ENCODE measurements at regions not wholly inside any gene's neighbourhood (a gene's known extent, or its start where the extent isn't known, plus 50 kb on each side); places are given as distances from the start of the nearest gene placed in this dataset.

DNA sequence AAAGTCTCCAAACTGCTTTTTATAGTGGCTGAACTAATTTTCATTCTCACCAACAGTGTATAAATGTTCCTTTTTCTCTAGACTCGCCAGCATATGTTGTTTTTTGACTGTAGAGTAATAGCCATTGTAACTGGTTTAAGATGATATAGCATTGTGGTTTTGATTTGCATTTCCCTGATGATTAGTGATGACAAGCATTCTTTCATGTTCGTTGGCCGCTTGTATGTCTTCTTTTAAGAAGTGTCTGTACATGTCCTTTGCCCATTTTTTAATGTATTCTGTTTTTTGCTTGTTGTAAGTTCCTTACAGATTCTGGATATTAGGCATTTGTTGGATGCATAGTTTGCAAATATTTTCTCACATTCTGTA lies 404.9 kb downstream of the FLRT2 start:
- intact Hi-C loops (cut with DNase I): no loop called here
- Histone ChIP-seq H3K36me3 (replicated peaks in 1 of 2) (no peaks in the 10 kb centered on the region), H3K27me3 (no peaks in the 10 kb centered on the region), H3K27ac (peak overlapping the region in 2 of 5 donors; percentile 23 to 47), H3K9me3 (replicated peaks in 1 of 3) (peaks cover 0 to 5% (median 0%) of the 10 kb centered on the region in 3 donors), H3K4me1 (replicated peaks in 1 of 2) (no peaks in the 10 kb centered on the region), H3K4me3 (peak overlapping the region in 2 of 4 donors; percentile 16 to 56)
- no peak for DNase-seq
- TF ChIP-seq, protein P1, sequence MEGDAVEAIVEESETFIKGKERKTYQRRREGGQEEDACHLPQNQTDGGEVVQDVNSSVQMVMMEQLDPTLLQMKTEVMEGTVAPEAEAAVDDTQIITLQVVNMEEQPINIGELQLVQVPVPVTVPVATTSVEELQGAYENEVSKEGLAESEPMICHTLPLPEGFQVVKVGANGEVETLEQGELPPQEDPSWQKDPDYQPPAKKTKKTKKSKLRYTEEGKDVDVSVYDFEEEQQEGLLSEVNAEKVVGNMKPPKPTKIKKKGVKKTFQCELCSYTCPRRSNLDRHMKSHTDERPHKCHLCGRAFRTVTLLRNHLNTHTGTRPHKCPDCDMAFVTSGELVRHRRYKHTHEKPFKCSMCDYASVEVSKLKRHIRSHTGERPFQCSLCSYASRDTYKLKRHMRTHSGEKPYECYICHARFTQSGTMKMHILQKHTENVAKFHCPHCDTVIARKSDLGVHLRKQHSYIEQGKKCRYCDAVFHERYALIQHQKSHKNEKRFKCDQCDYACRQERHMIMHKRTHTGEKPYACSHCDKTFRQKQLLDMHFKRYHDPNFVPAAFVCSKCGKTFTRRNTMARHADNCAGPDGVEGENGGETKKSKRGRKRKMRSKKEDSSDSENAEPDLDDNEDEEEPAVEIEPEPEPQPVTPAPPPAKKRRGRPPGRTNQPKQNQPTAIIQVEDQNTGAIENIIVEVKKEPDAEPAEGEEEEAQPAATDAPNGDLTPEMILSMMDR (IDR thresholded peaks at IDR 0.05): no peak
- TF ChIP-seq POLR2A (IDR thresholded peaks at IDR 0.05): no peak
- 45 to 56% (median 52%) methylated on average over 3 of the region's 3 CpGs for WGBS, 4 donors

DNA sequence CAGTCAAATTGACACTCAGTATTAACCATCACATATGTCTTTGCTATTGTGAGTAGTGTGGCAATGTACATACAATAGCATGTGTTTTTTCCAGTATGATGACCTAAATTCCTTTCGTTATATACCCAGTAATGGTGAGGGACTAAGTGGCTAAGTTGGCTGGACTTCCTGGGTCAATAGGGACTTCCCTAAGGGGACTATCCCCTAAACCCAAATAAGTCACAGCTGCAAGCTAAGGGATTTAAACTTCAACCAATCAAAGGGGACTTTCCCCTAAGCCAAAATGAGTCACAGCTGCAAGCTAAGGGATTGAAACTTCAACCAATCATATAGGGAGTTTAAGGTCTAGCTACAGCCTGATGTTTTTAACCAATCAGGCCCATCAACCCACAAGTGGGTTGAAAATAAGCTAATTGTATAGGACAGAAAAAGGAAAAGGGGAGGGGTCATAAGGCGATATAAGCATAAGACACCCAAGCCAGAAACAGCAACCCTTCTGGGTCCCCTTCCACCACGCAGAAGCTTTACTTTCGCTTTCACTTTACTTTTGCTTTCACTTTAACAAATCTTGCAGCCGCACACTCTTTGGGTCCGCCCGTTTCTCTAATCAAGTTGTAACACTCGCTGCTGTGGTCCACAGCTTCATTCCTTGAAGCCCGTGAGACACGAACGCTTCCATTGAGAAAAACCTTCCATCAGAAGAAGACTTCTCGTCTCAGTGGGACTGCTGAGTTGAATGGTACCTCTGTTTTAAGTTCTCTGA lies 404.4 kb downstream of the FLRT2 start:
- intact Hi-C loops (cut with DNase I): no loop called here
- peak overlapping the region in 2 of 4 donors; percentile 16 to 56 for H3K4me3 ChIP-seq
- 65 to 73% (median 70%) methylated on average over 12 of the region's 12 CpGs for WGBS, 4 donors
- H3K27me3 ChIP-seq: no peaks in the 10 kb centered on the region
- H3K36me3 ChIP-seq (replicated peaks in 1 of 2): no peaks in the 10 kb centered on the region
- no peak for TF ChIP-seq POLR2A (IDR thresholded peaks at IDR 0.05)
- TF ChIP-seq, protein P1 (IDR thresholded peaks at IDR 0.05): no peak
- H3K27ac ChIP-seq: peak overlapping the region in 3 of 5 donors; percentile 21 to 47 (median 23)
- peaks cover 0 to 5% (median 0%) of the 10 kb centered on the region in 3 donors for H3K9me3 ChIP-seq (replicated peaks in 1 of 3)
- no peaks in the 10 kb centered on the region for H3K4me1 ChIP-seq (replicated peaks in 1 of 2)
- peak in 4 of 7 donors; percentile 19 to 60 (median 20) for DNase-seq

DNA sequence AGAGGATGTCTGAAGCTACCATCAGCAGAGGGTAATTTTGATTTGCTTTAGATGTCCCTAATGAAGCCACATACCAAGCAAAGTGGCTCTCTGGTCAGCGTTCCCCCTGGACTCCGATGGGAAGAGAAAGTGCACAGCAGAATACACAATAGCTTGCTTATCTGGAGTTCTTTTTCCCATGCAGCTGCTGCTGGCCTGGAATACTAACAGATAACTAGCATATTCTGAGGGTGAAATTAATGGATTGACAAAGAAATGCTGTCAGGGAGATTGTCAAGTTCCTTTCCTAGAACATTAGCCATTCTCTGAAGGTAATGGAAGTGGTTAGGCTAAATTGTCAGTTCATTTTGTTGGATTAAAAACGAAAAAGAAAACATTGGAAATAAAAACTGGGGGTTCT lies 391.3 kb downstream of the FLRT2 start:
- no peak for TF ChIP-seq POLR2A (IDR thresholded peaks at IDR 0.05)
- TF ChIP-seq, protein P1 (IDR thresholded peaks at IDR 0.05): no peak
- no peak overlapping the region for H3K4me3 ChIP-seq
- intact Hi-C loops (cut with DNase I): no loop called here
- no peak for DNase-seq
- peaks cover 0 to 6% (median 0%) of the 10 kb centered on the region in 3 donors for H3K9me3 ChIP-seq (replicated peaks in 1 of 3)
- no peak overlapping the region for H3K27ac ChIP-seq
- H3K36me3 ChIP-seq (replicated peaks in 1 of 2): no peaks in the 10 kb centered on the region
- H3K4me1 ChIP-seq (replicated peaks in 1 of 2): no peaks in the 10 kb centered on the region
- H3K27me3 ChIP-seq: no peaks in the 10 kb centered on the region
- WGBS, 4 donors: 74 to 84% (median 77%) methylated on average over 3 of the region's 3 CpGs

DNA sequence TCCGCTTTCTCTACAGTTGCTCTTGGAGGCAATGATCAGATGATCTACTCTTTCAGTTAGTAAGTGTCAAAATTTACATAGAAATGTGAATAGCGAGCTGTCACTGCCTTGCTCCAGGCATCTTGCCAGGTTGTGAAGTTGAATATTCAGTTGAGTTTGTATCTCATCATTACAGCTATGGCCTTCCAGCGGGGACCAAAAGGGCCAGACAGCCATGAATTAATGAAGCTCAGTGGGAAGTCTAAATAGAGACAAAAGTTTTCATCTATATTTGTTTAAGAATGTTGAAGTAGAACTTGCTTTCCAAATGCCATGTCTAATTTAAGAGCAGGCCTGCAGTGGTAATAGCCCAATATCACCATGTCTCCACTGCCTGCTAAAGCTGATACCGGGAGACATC lies 387.8 kb downstream of the FLRT2 start:
- Histone ChIP-seq H3K4me3 (no peak overlapping the region), H3K4me1 (replicated peaks in 1 of 2) (no peaks in the 10 kb centered on the region), H3K36me3 (replicated peaks in 1 of 2) (no peaks in the 10 kb centered on the region), H3K27me3 (no peaks in the 10 kb centered on the region), H3K9me3 (replicated peaks in 1 of 3) (no peaks in the 10 kb centered on the region), H3K27ac (no peak overlapping the region)
- intact Hi-C loops (cut with DNase I): no loop called here
- WGBS, 4 donors: 76 to 90% (median 84%) methylated on average over 4 of the region's 4 CpGs
- TF ChIP-seq, protein P1 (IDR thresholded peaks at IDR 0.05): no peak
- no peak for TF ChIP-seq POLR2A (IDR thresholded peaks at IDR 0.05)
- DNase-seq: no peak

All from adrenal gland (tissue), 9 donors.